KMS-11 (cell line): ENCODE measurements at regions not wholly inside any gene's neighbourhood (a gene's known extent, or its start where the extent isn't known, plus 50 kb on each side); places are given as distances from the start of the nearest gene placed in this dataset.
"Not testable (repeated sequence)": the region's sequence is repeated elsewhere in the genome, so short reads cannot be mapped to it uniquely, and the experiment has no call there.

Source experiments
- H2AFZ ChIP-seq: fragments of 200-600 bp; sonication (generic); 2 replicates; pipeline ENCODE4 v1.6.1; 2016; ENCODE audit warnings: antibody characterized with exemption, mixed run types, low read depth
- H3K27ac ChIP-seq: fragments of 200-600 bp; sonication (generic); 2 replicates; pipeline ENCODE4 v1.6.1; 2016; ENCODE audit warnings: mild to moderate bottlenecking, mixed run types
- H3K27me3 ChIP-seq: fragments of 200-600 bp; sonication (generic); 2 replicates; pipeline ENCODE4 v1.6.1; 2017; ENCODE audit warnings: mild to moderate bottlenecking, low read depth, mixed run types, moderate library complexity; ENCODE audit not compliant: insufficient read depth
- H3K36me3 ChIP-seq: fragments of 200-600 bp; sonication (generic); 2 replicates; pipeline ENCODE4 v1.6.1; 2017; ENCODE audit warnings: mild to moderate bottlenecking, mixed run types; ENCODE audit not compliant: insufficient read depth
- H3K4me1 ChIP-seq: fragments of 200-600 bp; sonication (generic); 2 replicates; pipeline ENCODE4 v1.6.1; 2016; ENCODE audit warnings: mild to moderate bottlenecking, low read depth, mixed run types; ENCODE audit not compliant: poor library complexity, severe bottlenecking
- H3K4me2 ChIP-seq: fragments of 200-600 bp; sonication (generic); 2 replicates; pipeline ENCODE4 v1.7.0; 2016; ENCODE audit warnings: mild to moderate bottlenecking, mixed run types
- H3K4me3 ChIP-seq: fragments of 200-600 bp; sonication (generic); IDR thresholded peaks from 2 replicates; pipeline ENCODE4 v1.6.1; 2017; ENCODE audit warnings: low read depth, low read length, mixed read lengths; ENCODE audit not compliant: insufficient read depth
- H3K79me2 ChIP-seq: fragments of 200-600 bp; sonication (generic); 2 replicates; pipeline ENCODE4 v1.6.1; 2016; ENCODE audit warnings: low read depth, mixed run types; ENCODE audit not compliant: insufficient read depth
- H3K9ac ChIP-seq: fragments of 200-600 bp; sonication (generic); 2 replicates; pipeline ENCODE4 v1.6.1; 2016; ENCODE audit warnings: mild to moderate bottlenecking, mixed run types
- H4K20me1 ChIP-seq: fragments of 200-600 bp; sonication (generic); 2 replicates; pipeline ENCODE4 v1.6.1; 2016; ENCODE audit warnings: mild to moderate bottlenecking, mixed run types; ENCODE audit not compliant: insufficient read depth
- CTCF ChIP-seq: fragments of 200-600 bp; sonication (generic); conservative IDR thresholded peaks from 2 replicates; pipeline ENCODE4 v1.6.1; 2017; ENCODE audit warnings: low read depth, mild to moderate bottlenecking, antibody characterized with exemption, low read length, moderate library complexity, mixed read lengths

- H2AFZ ChIP-seq: no peak overlapping the region
- no peak overlapping the region for H3K9ac ChIP-seq
- H3K27ac ChIP-seq: no peak overlapping the region
- no peaks in the 10 kb centered on the region for H3K36me3 ChIP-seq
- H3K27me3 ChIP-seq: no peaks in the 10 kb centered on the region
- H3K4me3 ChIP-seq: no peak overlapping the region
- no peak for TF ChIP-seq CTCF
- no peaks in the 10 kb centered on the region for H3K79me2 ChIP-seq
- no peaks in the 10 kb centered on the region for H3K4me1 ChIP-seq
- no peak overlapping the region for H3K4me2 ChIP-seq
- H4K20me1 ChIP-seq: no peaks in the 10 kb centered on the region
These were observed 189.8 kb downstream of the USP22 start for GRCh38 chr17:20852990-20853370.

GRCh38 chr17:20855910-20856470 is 186.8 kb downstream of the USP22 start:
- H3K27me3 ChIP-seq, H3K4me3 ChIP-seq, H3K36me3 ChIP-seq, H3K9ac ChIP-seq, H3K79me2 ChIP-seq, H3K4me1 ChIP-seq, H2AFZ ChIP-seq, H3K27ac ChIP-seq, H3K4me2 ChIP-seq, H4K20me1 ChIP-seq: not testable (repeated sequence)

GRCh38 chr17:20866444-20867209 is 176.2 kb downstream of the USP22 start:
- not testable (repeated sequence) for H3K4me1 ChIP-seq, H3K4me2 ChIP-seq, H3K9ac ChIP-seq, H4K20me1 ChIP-seq, H3K27ac ChIP-seq, H3K4me3 ChIP-seq, H3K79me2 ChIP-seq, H2AFZ ChIP-seq, H3K36me3 ChIP-seq, H3K27me3 ChIP-seq

- H2AFZ ChIP-seq, H3K27ac ChIP-seq, H3K27me3 ChIP-seq, H3K4me2 ChIP-seq, H3K79me2 ChIP-seq, H3K4me3 ChIP-seq, H3K4me1 ChIP-seq, H3K36me3 ChIP-seq, H3K9ac ChIP-seq, H4K20me1 ChIP-seq: not testable (repeated sequence)
These were observed 175.3 kb downstream of the USP22 start for GRCh38 chr17:20867436-20867937.

GRCh38 chr17:20867938-20868661 is 174.7 kb downstream of the USP22 start:
- not testable (repeated sequence) for H3K36me3 ChIP-seq, H2AFZ ChIP-seq, H4K20me1 ChIP-seq, H3K27me3 ChIP-seq, H3K4me1 ChIP-seq, H3K9ac ChIP-seq, H3K4me3 ChIP-seq, H3K79me2 ChIP-seq, H3K27ac ChIP-seq, H3K4me2 ChIP-seq

- H3K79me2 ChIP-seq, H3K27me3 ChIP-seq, H4K20me1 ChIP-seq, H3K4me1 ChIP-seq, H2AFZ ChIP-seq, H3K27ac ChIP-seq, H3K4me3 ChIP-seq, H3K36me3 ChIP-seq, H3K9ac ChIP-seq, H3K4me2 ChIP-seq: not testable (repeated sequence)
These were observed 174.2 kb downstream of the USP22 start for GRCh38 chr17:20868662-20869007.

GRCh38 chr17:20873173-20873572 is 169.6 kb downstream of the USP22 start:
- H3K4me2 ChIP-seq, H3K27ac ChIP-seq, H2AFZ ChIP-seq, H3K9ac ChIP-seq, H3K4me1 ChIP-seq, H4K20me1 ChIP-seq, H3K36me3 ChIP-seq, H3K27me3 ChIP-seq, H3K4me3 ChIP-seq, H3K79me2 ChIP-seq: not testable (repeated sequence)

- H3K4me2 ChIP-seq, H2AFZ ChIP-seq, H4K20me1 ChIP-seq, H3K79me2 ChIP-seq, H3K4me3 ChIP-seq, H3K4me1 ChIP-seq, H3K36me3 ChIP-seq, H3K9ac ChIP-seq, H3K27me3 ChIP-seq, H3K27ac ChIP-seq: not testable (repeated sequence)
These were observed 169.0 kb downstream of the USP22 start for GRCh38 chr17:20873688-20874328.

- H3K4me2 ChIP-seq, H3K79me2 ChIP-seq, H2AFZ ChIP-seq, H3K27ac ChIP-seq, H3K27me3 ChIP-seq, H3K4me1 ChIP-seq, H3K9ac ChIP-seq, H3K4me3 ChIP-seq, H4K20me1 ChIP-seq, H3K36me3 ChIP-seq: not testable (repeated sequence)
These were observed 165.4 kb downstream of the USP22 start for GRCh38 chr17:20877384-20877783.
